Small intestine (tissue), 7 donors: ENCODE measurements at regions not wholly inside any gene's neighbourhood (a gene's known extent, or its start where the extent isn't known, plus 50 kb on each side); places are given as distances from the start of the nearest gene placed in this dataset.

Experiments
- DNase-seq, 2 donors: peaks; one replicate each; pipeline versions ENCODE4 v3.0.0 to v3.0.0-alpha.2; 2013
- FAIRE-seq: peaks from 2 replicates; lab custom pipeline; 2012; peaks lifted over from hg19 to GRCh38; lab: Jason Lieb, UNC
- H3K27ac ChIP-seq, 3 donors: one replicate each; pipeline ENCODE4 v1.5.1; 2013; ENCODE audit warnings: low read length in 2 of 3, mild to moderate bottlenecking in 2 of 3, control low read depth in 1 of 3, inconsistent platforms in 1 of 3, low read depth in 1 of 3, moderate library complexity in 1 of 3
- H3K27me3 ChIP-seq, 3 donors: one replicate each; pipeline ENCODE4 v1.6.1; 2013; ENCODE audit warnings: low read length in 3 of 3, inconsistent platforms in 1 of 3; ENCODE audit not compliant: control insufficient read depth in 3 of 3, insufficient read depth in 3 of 3
- H3K36me3 ChIP-seq, 3 donors: one replicate each; pipeline ENCODE4 v1.6.1; 2013; ENCODE audit warnings: low read length in 3 of 3, inconsistent platforms in 1 of 3, low read depth in 1 of 3, mild to moderate bottlenecking in 1 of 3, moderate library complexity in 1 of 3; ENCODE audit not compliant: control insufficient read depth in 3 of 3, insufficient read depth in 2 of 3
- H3K4me1 ChIP-seq, 3 donors: one replicate each; pipeline ENCODE4 v1.6.1; 2013; ENCODE audit warnings: low read length in 2 of 3, inconsistent platforms in 1 of 3, low read depth in 1 of 3, mild to moderate bottlenecking in 1 of 3, moderate library complexity in 1 of 3; ENCODE audit not compliant: control insufficient read depth in 3 of 3, insufficient read depth in 2 of 3
- H3K4me3 ChIP-seq, 3 donors: one replicate each; pipeline ENCODE4 v1.5.1; 2013; ENCODE audit warnings: low read length in 3 of 3, control low read depth in 1 of 3, inconsistent platforms in 1 of 3, low read depth in 1 of 3, mild to moderate bottlenecking in 1 of 3, moderate library complexity in 1 of 3
- H3K9me3 ChIP-seq, 2 donors: one replicate each; pipeline ENCODE4 v1.6.1; 2013; ENCODE audit warnings: low read depth in 1 of 2, low read length in 1 of 2; ENCODE audit not compliant: control insufficient read depth in 2 of 2, insufficient read depth in 1 of 2
- WGBS, 3 donors: extraction: QIAGEN DNeasy Blood & Tissue Kit; methylation state at CpG; one replicate each; pipeline ENCODE4 v1.1.7; 2013; 5-methylcytosine and 5-hydroxymethylcytosine counted together
- donor health status: healthy with polysubstance abuse.
- donor health status: control.
- donor health status: control.
- donor health status: Bipolar disorder and iron deficiency.
- donor health status: healthy.

DNA sequence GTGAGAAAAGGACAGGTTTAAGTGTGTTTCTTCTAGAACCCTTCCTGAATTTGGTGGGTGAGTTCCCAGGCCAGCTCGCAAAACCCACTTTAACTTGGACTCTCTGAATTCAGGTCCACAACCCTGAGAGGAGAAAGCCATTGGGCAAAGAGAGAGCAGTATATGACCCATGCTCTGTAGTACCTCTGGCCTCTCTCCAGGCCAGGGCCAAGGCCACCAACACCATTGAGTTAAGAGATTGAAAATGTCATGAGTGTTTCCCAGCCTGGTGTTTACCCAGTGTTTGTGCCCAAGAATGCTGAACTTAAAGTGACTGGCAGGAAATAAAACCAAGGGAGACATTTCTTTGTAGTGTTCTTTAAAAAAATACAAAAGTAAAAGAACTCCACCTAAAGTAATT, 410.4 kb upstream of the CDH5 start:
- DNase-seq, result no peak
- Histone ChIP-seq H3K27ac (no peak overlapping the region), H3K4me1 (no peaks in the 10 kb centered on the region), H3K36me3 (no peaks in the 10 kb centered on the region), H3K4me3 (no peak overlapping the region), H3K27me3 (no peaks in the 10 kb centered on the region), H3K9me3 (no peaks in the 10 kb centered on the region)
- WGBS, 3 donors, result 67 to 84% (median 84%) methylated on average over 1 of the region's 1 CpG
- no peak for FAIRE-seq

DNA sequence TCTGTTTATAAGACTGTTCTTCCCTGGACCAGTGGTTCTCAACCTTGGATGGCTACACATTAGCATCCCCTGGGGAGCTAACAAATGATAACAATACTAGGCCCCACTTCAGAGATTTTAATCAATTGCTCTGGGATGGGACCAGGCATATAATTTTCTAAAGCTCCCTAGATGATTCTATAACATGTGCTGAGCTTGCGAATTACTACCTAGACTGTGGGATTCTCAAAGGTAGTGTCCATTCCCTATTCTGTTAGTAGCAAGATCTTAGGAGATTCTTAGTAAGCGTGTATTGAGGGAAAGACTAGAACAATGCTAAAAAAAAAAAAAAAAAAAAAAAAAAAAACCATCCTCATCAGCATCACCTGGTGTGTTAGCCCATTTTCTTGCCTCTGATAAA, 412.0 kb upstream of the CDH5 start:
- Histone ChIP-seq H3K36me3 (no peaks in the 10 kb centered on the region), H3K4me3 (no peak overlapping the region), H3K27ac (no peak overlapping the region), H3K4me1 (no peaks in the 10 kb centered on the region), H3K27me3 (no peaks in the 10 kb centered on the region), H3K9me3 (no peaks in the 10 kb centered on the region)
- FAIRE-seq (no peak), DNase-seq (no peak)
- 89 to 95% (median 90%) methylated on average over 2 of the region's 2 CpGs for WGBS, 3 donors

DNA sequence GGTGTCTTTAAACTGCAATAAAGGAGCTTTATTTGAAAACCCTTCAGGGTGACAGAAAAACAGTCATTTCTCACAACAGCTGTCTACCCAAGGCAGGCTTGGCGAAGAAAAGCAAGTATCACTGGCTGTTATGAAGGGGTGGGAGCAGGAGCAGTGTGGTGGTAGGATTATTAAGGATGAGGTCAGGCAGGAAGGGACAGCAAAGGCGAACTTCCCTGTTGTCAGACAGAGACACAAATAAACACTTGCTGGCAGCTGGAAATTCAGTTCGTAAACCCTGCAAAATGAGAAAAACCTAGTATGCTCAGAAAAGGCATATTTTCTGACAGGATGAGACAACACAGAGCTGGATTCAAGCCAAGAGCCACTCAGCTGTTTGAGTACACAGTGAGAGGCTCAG, 416.3 kb upstream of the CDH5 start:
- WGBS, 3 donors, result 61 to 74% (median 70%) methylated on average over 3 of the region's 3 CpGs
- FAIRE-seq, result no peak
- Histone ChIP-seq H3K4me3 (no peak overlapping the region), H3K9me3 (no peaks in the 10 kb centered on the region), H3K4me1 (no peaks in the 10 kb centered on the region), H3K36me3 (no peaks in the 10 kb centered on the region), H3K27me3 (no peaks in the 10 kb centered on the region), H3K27ac (no peak overlapping the region)
- no peak for DNase-seq

DNA sequence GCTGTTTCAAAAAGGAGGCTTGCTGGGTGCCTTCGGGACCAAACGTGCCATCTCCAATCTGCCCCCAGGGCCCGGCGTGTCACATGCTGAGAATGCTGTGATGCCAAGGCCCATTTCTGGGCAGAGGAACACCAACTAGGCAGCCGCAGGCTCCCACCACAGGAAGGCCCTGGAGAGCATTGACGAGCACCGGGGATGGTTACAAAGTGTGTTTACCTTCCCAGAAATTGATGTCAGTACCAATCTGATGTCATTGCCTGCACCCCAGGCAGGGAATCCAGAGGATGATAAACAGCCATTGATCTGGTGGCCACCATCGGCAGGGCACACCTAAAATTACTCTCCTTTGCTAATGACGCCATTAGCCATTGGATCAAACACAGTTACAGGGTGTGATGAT, 418.1 kb upstream of the CDH5 start:
- Histone ChIP-seq H3K4me3 (no peak overlapping the region), H3K27me3 (no peaks in the 10 kb centered on the region), H3K4me1 (no peaks in the 10 kb centered on the region), H3K36me3 (no peaks in the 10 kb centered on the region), H3K9me3 (no peaks in the 10 kb centered on the region), H3K27ac (no peak overlapping the region)
- no peak for FAIRE-seq
- DNase-seq, result no peak
- WGBS, 3 donors, result 82 to 94% (median 93%) methylated on average over 9 of the region's 9 CpGs

DNA sequence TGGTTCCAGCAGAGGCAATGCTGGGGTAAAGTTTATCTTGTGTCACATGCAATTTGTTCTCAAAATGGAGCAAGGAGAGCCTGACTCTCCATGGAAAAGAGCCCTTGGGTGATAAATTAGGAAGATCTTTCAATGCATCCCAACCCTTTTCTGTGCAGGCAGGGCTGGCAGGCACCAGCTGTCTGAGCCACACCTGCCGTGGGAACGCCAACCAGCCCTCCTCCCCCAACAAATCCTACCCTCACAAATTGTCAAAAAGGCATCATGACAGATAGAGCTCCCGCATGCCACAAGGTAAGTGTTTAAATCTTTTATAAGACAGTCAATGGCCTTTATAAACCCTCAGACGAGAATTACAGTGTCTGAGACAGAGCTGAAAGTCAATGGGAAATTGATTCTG, 418.5 kb upstream of the CDH5 start:
- Histone ChIP-seq H3K9me3 (no peaks in the 10 kb centered on the region), H3K36me3 (no peaks in the 10 kb centered on the region), H3K4me1 (no peaks in the 10 kb centered on the region), H3K4me3 (no peak overlapping the region), H3K27ac (no peak overlapping the region), H3K27me3 (no peaks in the 10 kb centered on the region)
- DNase-seq (no peak), FAIRE-seq (no peak)
- WGBS, 3 donors, result 71 to 86% (median 75%) methylated on average over 4 of the region's 4 CpGs

DNA sequence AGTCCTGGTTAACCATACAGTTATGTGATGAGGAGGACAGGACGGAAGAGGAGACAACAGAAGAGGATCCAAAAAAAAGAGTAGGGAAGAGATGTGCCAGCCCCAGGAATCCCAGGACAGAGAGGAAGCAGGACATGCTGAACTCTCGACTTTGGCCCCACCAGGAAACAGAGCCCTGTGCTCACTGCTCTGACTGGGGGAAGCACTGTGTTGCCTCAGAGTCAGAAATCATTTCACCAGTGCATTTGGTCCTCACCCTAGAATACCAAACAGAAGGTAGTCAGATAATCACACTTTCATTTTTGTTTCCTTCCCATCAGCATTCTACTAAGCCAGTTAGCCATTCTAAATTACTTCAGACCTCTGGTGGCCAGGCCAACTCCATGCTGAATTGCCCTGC, 421.0 kb upstream of the CDH5 start:
- no peak overlapping the region for H3K27ac ChIP-seq
- no peaks in the 10 kb centered on the region for H3K36me3 ChIP-seq
- H3K27me3 ChIP-seq, result no peaks in the 10 kb centered on the region
- DNase-seq, result no peak
- no peak overlapping the region for H3K4me3 ChIP-seq
- WGBS, 3 donors, result 54 to 69% (median 66%) methylated on average over 2 of the region's 2 CpGs
- FAIRE-seq, result no peak
- no peaks in the 10 kb centered on the region for H3K9me3 ChIP-seq
- H3K4me1 ChIP-seq, result no peaks in the 10 kb centered on the region

DNA sequence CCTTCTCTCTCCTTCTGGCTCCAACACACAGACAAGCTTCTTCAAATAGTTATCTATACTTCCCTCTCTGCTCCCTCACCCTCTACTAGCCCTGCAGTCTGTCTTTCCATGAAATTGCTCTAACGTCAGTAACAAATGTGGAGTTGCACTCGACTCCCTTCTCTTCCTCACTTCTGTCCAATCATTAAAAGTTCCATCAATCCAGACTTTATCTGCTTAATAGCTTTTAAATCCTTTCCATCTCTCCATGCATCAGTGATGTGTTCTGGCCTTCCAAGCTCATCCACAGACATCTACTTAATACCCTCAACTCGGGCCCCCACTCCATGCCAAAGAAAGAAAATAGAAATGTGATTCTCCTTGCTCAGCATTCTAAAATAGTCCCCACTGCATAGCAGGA, 422.1 kb upstream of the CDH5 start:
- Histone ChIP-seq H3K4me1 (no peaks in the 10 kb centered on the region), H3K4me3 (no peak overlapping the region), H3K9me3 (no peaks in the 10 kb centered on the region), H3K36me3 (no peaks in the 10 kb centered on the region), H3K27me3 (no peaks in the 10 kb centered on the region), H3K27ac (no peak overlapping the region)
- 19 to 34% (median 25%) methylated on average over 3 of the region's 3 CpGs for WGBS, 3 donors
- DNase-seq (no peak), FAIRE-seq (no peak)

DNA sequence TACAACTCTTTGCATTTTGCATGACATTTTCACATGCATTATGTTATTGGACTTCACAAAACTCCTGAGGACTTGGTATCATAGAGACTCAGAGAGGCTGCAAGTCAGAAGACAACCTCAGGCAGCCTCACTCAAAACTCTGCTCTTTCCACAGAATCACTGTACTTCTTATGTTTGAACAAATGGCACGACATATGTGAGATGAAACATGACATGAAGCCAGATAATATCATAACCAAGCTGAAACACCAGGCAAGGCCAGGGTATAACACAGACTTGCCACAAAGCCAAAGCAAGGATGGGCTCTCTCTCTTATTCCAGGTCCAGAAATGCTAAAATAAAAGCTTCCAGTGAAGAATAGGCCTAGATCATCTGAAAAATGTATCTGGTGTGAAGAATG, 425.8 kb upstream of the CDH5 start:
- no peak overlapping the region for H3K27ac ChIP-seq
- no peaks in the 10 kb centered on the region for H3K9me3 ChIP-seq
- H3K4me1 ChIP-seq, result no peaks in the 10 kb centered on the region
- 29 to 70% (median 40%) methylated on average over 1 of the region's 1 CpG for WGBS, 3 donors
- DNase-seq (no peak), FAIRE-seq (no peak)
- H3K4me3 ChIP-seq, result no peak overlapping the region
- no peaks in the 10 kb centered on the region for H3K36me3 ChIP-seq
- H3K27me3 ChIP-seq, result no peaks in the 10 kb centered on the region

DNA sequence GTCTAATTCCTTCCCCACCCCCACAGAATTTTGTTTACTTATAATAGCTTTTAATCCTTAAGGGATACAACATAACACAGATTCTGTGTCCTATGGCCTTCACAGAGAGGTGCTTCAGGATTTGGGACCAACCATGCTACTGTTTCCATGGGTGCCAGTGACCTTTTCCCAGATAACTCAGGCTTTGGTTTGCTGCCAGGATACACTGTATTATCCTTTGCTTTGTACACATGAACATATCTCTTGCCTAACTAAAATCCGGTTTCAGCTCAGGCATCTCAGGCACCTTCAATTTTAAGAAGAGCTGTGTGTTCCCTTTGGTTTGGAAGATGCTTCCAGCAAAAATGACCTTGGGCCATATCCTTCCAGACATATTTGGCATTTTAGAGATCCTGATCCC, 428.4 kb upstream of the CDH5 start:
- no peaks in the 10 kb centered on the region for H3K27me3 ChIP-seq
- 72 to 75% (median 74%) methylated on average over 1 of the region's 1 CpG for WGBS, 3 donors
- H3K36me3 ChIP-seq, result no peaks in the 10 kb centered on the region
- H3K4me3 ChIP-seq, result no peak overlapping the region
- FAIRE-seq (no peak), DNase-seq (no peak)
- no peaks in the 10 kb centered on the region for H3K4me1 ChIP-seq
- no peak overlapping the region for H3K27ac ChIP-seq
- no peaks in the 10 kb centered on the region for H3K9me3 ChIP-seq
